ENCODE measurements at regions not wholly inside any gene's neighbourhood (a gene's known extent, or its start where the extent isn't known, plus 50 kb on each side); places are given as distances from the start of the nearest gene placed in this dataset.

- no peak for TF ChIP-seq CTCF (IDR thresholded peaks at IDR 0.05; ENCODE audit: borderline replicate concordance, extremely low read depth, low read length, poor library complexity, severe bottlenecking)
- TF ChIP-seq EZH2 (IDR thresholded peaks at IDR 0.05; ENCODE audit: borderline replicate concordance, low read depth, low read length, severe bottlenecking), result no peak
Observed at GRCh38 chr2:78411303-78411702, 614.2 kb upstream of the REG3G start.

Measured in DND-41 (cell line).